ENCODE measurements at regions not wholly inside any gene's neighbourhood (a gene's known extent, or its start where the extent isn't known, plus 50 kb on each side); places are given as distances from the start of the nearest gene placed in this dataset.
"Not testable (repeated sequence)": the region's sequence is repeated elsewhere in the genome, so short reads cannot be mapped to it uniquely, and the experiment has no call there.

- not testable (repeated sequence) for TF ChIP-seq POLR2A, CTCF (IDR thresholded peaks at IDR 0.05)
These were observed 68.4 kb upstream of the RASA1 start for GRCh38 chr5:87199246-87199645.
